K562 (cell line): ENCODE measurements at regions not wholly inside any gene's neighbourhood (a gene's known extent, or its start where the extent isn't known, plus 50 kb on each side); places are given as distances from the start of the nearest gene placed in this dataset.

ENCODE experiments used
- ATAC-seq: fragments of 200-7000 bp; cut with Tn5 transposase; 3 replicates; pipeline ENCODE4 v1.9.1; 2020; ENCODE audit warnings: moderate library complexity
- BruUV-seq: library from RNA; stranded (reverse); fragments of 400-500 nt; replicated peaks from 2 replicates; lab custom pipeline; 2021; lab: Mats Ljungman, UMichigan
- CTCF ChIA-PET: fragments of 300-600 bp; formaldehyde crosslinking; extraction: SDS; loops from one replicate; lab custom pipeline; 2021; ENCODE audit warnings: low intra/inter-chr PET ratio; lab: Yijun Ruan, JAX
- POLR2A ChIA-PET: fragments of 300-600, 350-650 bp; sonication (Branson Sonifier 250); formaldehyde crosslinking; extraction: SDS; loops from one replicate; lab custom pipeline; 2021; ENCODE audit warnings: antibody characterized with exemption, inconsistent platforms; lab: Yijun Ruan, JAX
- DNase-seq, 4 experiments: peaks; one replicate each; pipeline versions ENCODE4 v3.0.0 to v3.0.0-alpha.2; 2011 to 2018; ENCODE audit warnings: low spot score in 3 of 4, mixed read lengths in 3 of 4; ENCODE audit errors: extremely low read depth in 1 of 4
- FAIRE-seq: peaks from 2 replicates; lab custom pipeline; 2011; peaks lifted over from hg19 to GRCh38; lab: Jason Lieb, UNC
- H2AFZ ChIP-seq: 2 replicates; pipeline ENCODE4 v1.6.0; 2011; ENCODE audit warnings: low read depth, low read length, control low read depth, inconsistent platforms
- H3K27ac ChIP-seq: fragments of 200-600 bp; 3 replicates; pipeline ENCODE4 v1.8.0; 2011; ENCODE audit warnings: low read depth, mild to moderate bottlenecking, control low read depth, inconsistent platforms, low read length, moderate library complexity, mixed read lengths; ENCODE audit errors: extremely low read depth
- H3K27me3 ChIP-seq, 2 experiments: fragments of 300-600 bp in 1 of 2; 2 replicates in 1 of 2; 3 replicates in 1 of 2; pipeline versions ENCODE4 v1.6.0 to v1.8.0; 2011; ENCODE audit warnings: inconsistent platforms in 2 of 2, low read length in 2 of 2, mild to moderate bottlenecking in 1 of 2, mixed read lengths in 1 of 2, moderate library complexity in 1 of 2; ENCODE audit not compliant: control insufficient read depth in 2 of 2, insufficient read depth in 2 of 2
- H3K36me3 ChIP-seq: fragments of 300-600 bp; 3 replicates; pipeline ENCODE4 v1.8.0; 2011; ENCODE audit warnings: mild to moderate bottlenecking, low read length, inconsistent platforms; ENCODE audit not compliant: control insufficient read depth, insufficient read depth
- H3K4me1 ChIP-seq, 2 experiments: fragments of 200-600 bp in 1 of 2; replicated peaks in 1 of 2; 2 replicates in 1 of 2; 3 replicates in 1 of 2; pipeline versions ENCODE4 v1.5.1 to v1.8.0; 2011; ENCODE audit warnings: inconsistent platforms in 2 of 2, low read length in 2 of 2, mild to moderate bottlenecking in 1 of 2, mixed read lengths in 1 of 2, moderate library complexity in 1 of 2; ENCODE audit not compliant: control insufficient read depth in 2 of 2, insufficient read depth in 2 of 2
- H3K4me2 ChIP-seq: 2 replicates; pipeline ENCODE4 v1.6.1; 2011; ENCODE audit warnings: low read length, control low read depth, inconsistent platforms, mixed read lengths; ENCODE audit not compliant: insufficient read depth
- H3K4me3 ChIP-seq: fragments of 200-600 bp; sonication (generic), shearing (Covaris generic); 2 replicates; pipeline ENCODE4 v1.5.1; 2016; ENCODE audit warnings: control low read depth, inconsistent platforms
- H3K79me2 ChIP-seq: fragments of 200-600 bp; 3 replicates; pipeline ENCODE4 v1.8.0; 2011; ENCODE audit warnings: low read length, inconsistent platforms; ENCODE audit not compliant: control insufficient read depth, insufficient read depth
- H3K9ac ChIP-seq, 2 experiments: 2 replicates each; pipeline versions ENCODE4 v1.6.0 to v1.6.1; 2011; ENCODE audit warnings: low read depth in 2 of 2, low read length in 2 of 2, control low read depth in 1 of 2, inconsistent platforms in 1 of 2, mild to moderate bottlenecking in 1 of 2, mixed read lengths in 1 of 2; ENCODE audit not compliant: insufficient read depth in 1 of 2
- H3K9me1 ChIP-seq: one replicate; pipeline ENCODE4 v1.6.0; 2011; ENCODE audit warnings: inconsistent platforms, mild to moderate bottlenecking, low read length, moderate library complexity; ENCODE audit not compliant: control insufficient read depth, insufficient read depth
- H3K9me3 ChIP-seq: replicated peaks from 2 replicates; pipeline ENCODE4 v1.5.1; 2011; ENCODE audit warnings: low read depth, low read length, inconsistent platforms; ENCODE audit not compliant: control insufficient read depth, insufficient read depth
- H4K20me1 ChIP-seq: replicated peaks from 2 replicates; pipeline ENCODE4 v1.6.1; 2011; ENCODE audit warnings: low read length, inconsistent platforms, mixed read lengths; ENCODE audit not compliant: control insufficient read depth, insufficient read depth
- ATF7 ChIP-seq: fragments of 450-650 bp; IDR thresholded peaks from 2 replicates; pipeline ENCODE4 v1.7.1; 2014; ENCODE audit warnings: mild to moderate bottlenecking, moderate library complexity
- CEBPB ChIP-seq: fragments of 450-650 bp; IDR thresholded peaks from 2 replicates; pipeline ENCODE4 v1.6.1; 2016; ENCODE audit warnings: missing genetic modification characterization, missing compliant biosample characterization
- CEBPG ChIP-seq, 3 experiments: fragments of 200-800 bp in 1 of 3; sonication (Bioruptor generic) in 1 of 3; sonication (generic) in 1 of 3; formaldehyde crosslinking in 1 of 3; IDR thresholded peaks in 2 of 3; conservative IDR thresholded peaks in 1 of 3; 2 replicates each; pipeline versions ENCODE4 v1.6.1 to v1.8.0; 2016 to 2022; ENCODE audit warnings: missing compliant biosample characterization in 2 of 3, missing genetic modification characterization in 2 of 3, mild to moderate bottlenecking in 1 of 3, missing genetic modification reagents in 1 of 3
- CREM ChIP-seq: IDR thresholded peaks from 2 replicates; pipeline ENCODE4 v1.6.1; 2014; ENCODE audit warnings: antibody characterized with exemption, low read depth
- EHMT2 ChIP-seq: fragments of 450-650 bp; IDR thresholded peaks from 2 replicates; pipeline ENCODE4 v1.6.1; 2018; ENCODE audit warnings: antibody characterized with exemption
- ELF4 ChIP-seq: fragments of 450-650 bp; formaldehyde crosslinking; IDR thresholded peaks from 2 replicates; pipeline ENCODE4 v1.4.0; 2022; ENCODE audit warnings: missing genetic modification characterization
- EP300 ChIP-seq: IDR thresholded peaks from 2 replicates; pipeline ENCODE4 v1.6.1; 2012; ENCODE audit warnings: low read length, improper control_type of control experiment
- HBP1 ChIP-seq: fragments of 450-650 bp; formaldehyde crosslinking; IDR thresholded peaks from 2 replicates; pipeline ENCODE4 v1.4.0; 2022; ENCODE audit warnings: missing genetic modification characterization
- HDAC8 ChIP-seq: fragments of 450-650 bp; IDR thresholded peaks from 2 replicates; pipeline ENCODE4 v1.6.1; 2016; ENCODE audit warnings: mild to moderate bottlenecking, missing genetic modification characterization, moderate library complexity, missing compliant biosample characterization
- HLTF ChIP-seq: fragments of 450-650 bp; IDR thresholded peaks from 2 replicates; pipeline ENCODE4 v1.6.1; 2016
- IFI16 ChIP-seq: fragments of 250-450 bp; sonication (Bioruptor Pico); IDR thresholded peaks from 2 replicates; pipeline ENCODE4 v2.1.2; 2022; ENCODE audit warnings: mild to moderate bottlenecking, inconsistent platforms
- LEF1 ChIP-seq: fragments of 450-650 bp; IDR thresholded peaks from 2 replicates; pipeline ENCODE4 v1.6.1; 2016; ENCODE audit warnings: mild to moderate bottlenecking
- MED1 ChIP-seq: sonication (generic); formaldehyde crosslinking; IDR thresholded peaks from 2 replicates; pipeline ENCODE4 v1.8.1; 2023; ENCODE audit warnings: missing genetic modification reagents, borderline replicate concordance
- NCOA1 ChIP-seq: fragments of 450-650 bp; IDR thresholded peaks from 2 replicates; pipeline ENCODE4 v1.6.1; 2016; ENCODE audit warnings: low read depth
- PTRF ChIP-seq: fragments of 450-650 bp; IDR thresholded peaks from 2 replicates; pipeline ENCODE4 v1.6.1; 2016; ENCODE audit warnings: mild to moderate bottlenecking, missing genetic modification characterization, missing compliant biosample characterization
- ZNF140 ChIP-seq: fragments of 250-450 bp; sonication (Bioruptor Pico); IDR thresholded peaks from 2 replicates; pipeline ENCODE4 v1.8.0; 2021; ENCODE audit warnings: moderate library complexity, mild to moderate bottlenecking, inconsistent platforms
- ZNF583 ChIP-seq: fragments of 250-450 bp; sonication (Bioruptor Pico); IDR thresholded peaks from 2 replicates; pipeline ENCODE4 v1.4.0; 2020
- ZNF584 ChIP-seq: fragments of 200-800 bp; sonication (Bioruptor generic); IDR thresholded peaks from 2 replicates; pipeline ENCODE4 v1.6.1; 2016; ENCODE audit warnings: low read depth, mild to moderate bottlenecking, missing genetic modification characterization, missing compliant biosample characterization
- ZSCAN32 ChIP-seq: fragments of 450-650 bp; formaldehyde crosslinking; IDR thresholded peaks from 2 replicates; pipeline ENCODE4 v1.4.0; 2020; ENCODE audit warnings: mild to moderate bottlenecking, moderate library complexity
- WGBS: fragments of 100-300 bp; shearing (Covaris generic); methylation state at CpG from one replicate; pipeline ENCODE4 v1.1.6; 2016; ENCODE audit warnings: low coverage, mixed read lengths; ENCODE audit not compliant: insufficient coverage; ENCODE audit errors: missing lambda C conversion rate; 5-methylcytosine and 5-hydroxymethylcytosine counted together
- in situ Hi-C: fragments of 300-500 bp; cut with MboI; formaldehyde crosslinking; loops from 4 replicates; pipeline ENCODE4 v1.15.0; 2018; ENCODE audit warnings: inconsistent platforms, mixed read lengths
- intact Hi-C: fragments of 100-400 bp; cut with micrococcal nuclease; formaldehyde crosslinking; loops from 2 replicates; pipeline ENCODE4 v1.14.2; 2022
- TF ChIP-seq, protein P1 (sequence below): fragments of 200-800 bp; sonication (Bioruptor generic); IDR thresholded peaks from 2 replicates; pipeline ENCODE4 v1.6.1; 2016; ENCODE audit warnings: missing genetic modification characterization, missing compliant biosample characterization

- H3K4me3 ChIP-seq: no peak overlapping the region
- no peak overlapping the region for H3K9ac ChIP-seq
- no peak overlapping the region for H3K27ac ChIP-seq
- ATAC-seq (no peak), FAIRE-seq (no peak), DNase-seq (no peak)
- H3K36me3 ChIP-seq: no peaks in the 10 kb centered on the region
- H3K4me1 ChIP-seq: no peaks in the 10 kb centered on the region
- no peaks in the 10 kb centered on the region for H3K27me3 ChIP-seq
- BruUV-seq: no TSS peak
- no peaks in the 10 kb centered on the region for H3K9me3 ChIP-seq
- no peak overlapping the region for H3K4me2 ChIP-seq
- POLR2A ChIA-PET: interaction anchor here (0.9 kb wide), 1 partner anchor 72 kb away, joined by 3 read pairs; no protein-coding TSS in a partner anchor
- CTCF ChIA-PET: no interaction called here
- 35% methylated on average over 4 of the region's 4 CpGs for WGBS
- no peaks in the 10 kb centered on the region for H3K79me2 ChIP-seq
- H2AFZ ChIP-seq: no peak overlapping the region
- intact Hi-C loops (no loop called here), in situ Hi-C loops (no loop called here)
- H3K9me1 ChIP-seq: no peaks in the 10 kb centered on the region
- no peaks in the 10 kb centered on the region for H4K20me1 ChIP-seq
- TF ChIP-seq, protein P1, sequence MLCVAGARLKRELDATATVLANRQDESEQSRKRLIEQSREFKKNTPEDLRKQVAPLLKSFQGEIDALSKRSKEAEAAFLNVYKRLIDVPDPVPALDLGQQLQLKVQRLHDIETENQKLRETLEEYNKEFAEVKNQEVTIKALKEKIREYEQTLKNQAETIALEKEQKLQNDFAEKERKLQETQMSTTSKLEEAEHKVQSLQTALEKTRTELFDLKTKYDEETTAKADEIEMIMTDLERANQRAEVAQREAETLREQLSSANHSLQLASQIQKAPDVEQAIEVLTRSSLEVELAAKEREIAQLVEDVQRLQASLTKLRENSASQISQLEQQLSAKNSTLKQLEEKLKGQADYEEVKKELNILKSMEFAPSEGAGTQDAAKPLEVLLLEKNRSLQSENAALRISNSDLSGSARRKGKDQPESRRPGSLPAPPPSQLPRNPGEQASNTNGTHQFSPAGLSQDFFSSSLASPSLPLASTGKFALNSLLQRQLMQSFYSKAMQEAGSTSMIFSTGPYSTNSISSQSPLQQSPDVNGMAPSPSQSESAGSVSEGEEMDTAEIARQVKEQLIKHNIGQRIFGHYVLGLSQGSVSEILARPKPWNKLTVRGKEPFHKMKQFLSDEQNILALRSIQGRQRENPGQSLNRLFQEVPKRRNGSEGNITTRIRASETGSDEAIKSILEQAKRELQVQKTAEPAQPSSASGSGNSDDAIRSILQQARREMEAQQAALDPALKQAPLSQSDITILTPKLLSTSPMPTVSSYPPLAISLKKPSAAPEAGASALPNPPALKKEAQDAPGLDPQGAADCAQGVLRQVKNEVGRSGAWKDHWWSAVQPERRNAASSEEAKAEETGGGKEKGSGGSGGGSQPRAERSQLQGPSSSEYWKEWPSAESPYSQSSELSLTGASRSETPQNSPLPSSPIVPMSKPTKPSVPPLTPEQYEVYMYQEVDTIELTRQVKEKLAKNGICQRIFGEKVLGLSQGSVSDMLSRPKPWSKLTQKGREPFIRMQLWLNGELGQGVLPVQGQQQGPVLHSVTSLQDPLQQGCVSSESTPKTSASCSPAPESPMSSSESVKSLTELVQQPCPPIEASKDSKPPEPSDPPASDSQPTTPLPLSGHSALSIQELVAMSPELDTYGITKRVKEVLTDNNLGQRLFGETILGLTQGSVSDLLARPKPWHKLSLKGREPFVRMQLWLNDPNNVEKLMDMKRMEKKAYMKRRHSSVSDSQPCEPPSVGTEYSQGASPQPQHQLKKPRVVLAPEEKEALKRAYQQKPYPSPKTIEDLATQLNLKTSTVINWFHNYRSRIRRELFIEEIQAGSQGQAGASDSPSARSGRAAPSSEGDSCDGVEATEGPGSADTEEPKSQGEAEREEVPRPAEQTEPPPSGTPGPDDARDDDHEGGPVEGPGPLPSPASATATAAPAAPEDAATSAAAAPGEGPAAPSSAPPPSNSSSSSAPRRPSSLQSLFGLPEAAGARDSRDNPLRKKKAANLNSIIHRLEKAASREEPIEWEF: no peak
- TF ChIP-seq ELF4 (CRISPR knock-in tag): no peak
- no peak for TF ChIP-seq EHMT2
- no peak for TF ChIP-seq IFI16
- TF ChIP-seq PTRF (tag): no peak
- TF ChIP-seq ZSCAN32 (CRISPR knock-in tag): peak; percentile 79; the same call in 1 of the 2 replicates
- TF ChIP-seq CREM: no peak
- TF ChIP-seq CEBPG (CRISPR knock-in tag; IDR thresholded peaks at IDR 0.05): peak; percentile 78
- TF ChIP-seq CEBPG (tag; conservative IDR thresholded peaks at IDR 0.05 in 1 of 2, IDR thresholded peaks at IDR 0.05 in 1 of 2): peak; percentile 95 to 96
- no peak for TF ChIP-seq HLTF
- TF ChIP-seq MED1: no peak
- TF ChIP-seq CEBPB: peak; percentile 47
- TF ChIP-seq ATF7: peak; percentile 56; the same call in 1 of the 2 replicates
- TF ChIP-seq NCOA1: no peak
- no peak for TF ChIP-seq ZNF140 (CRISPR knock-in tag)
- no peak for TF ChIP-seq ZNF584
- TF ChIP-seq HDAC8 (tag): no peak
- TF ChIP-seq HBP1 (CRISPR knock-in tag): no peak
- TF ChIP-seq EP300: peak; percentile 30; the same call in 1 of the 2 replicates
- no peak for TF ChIP-seq LEF1
- TF ChIP-seq ZNF583 (CRISPR knock-in tag): no peak
Observed at GRCh38 chr2:234378440-234378839, 118.4 kb downstream of the ARL4C start.
